Transverse colon (tissue), 4 donors: ENCODE measurements at regions not wholly inside any gene's neighbourhood (a gene's known extent, or its start where the extent isn't known, plus 50 kb on each side); places are given as distances from the start of the nearest gene placed in this dataset.

ENCODE experiments used
- DNase-seq: peaks from one replicate; pipeline ENCODE4 v3.0.0-alpha.2; 2019
- H3K27ac ChIP-seq, 4 donors: fragments of 200-600 bp; sonication (generic); 2 replicates each; pipeline ENCODE4 v1.5.1; 2016 to 2018; ENCODE audit warnings: inconsistent platforms in 4 of 4
- H3K27me3 ChIP-seq: fragments of 200-600 bp; sonication (generic); 2 replicates; pipeline ENCODE4 v1.5.1; 2017; ENCODE audit warnings: inconsistent platforms
- H3K36me3 ChIP-seq, 4 donors: fragments of 200-600 bp; sonication (generic); 2 replicates each; pipeline ENCODE4 v1.5.1; 2017 to 2019; ENCODE audit warnings: inconsistent platforms in 4 of 4
- H3K4me1 ChIP-seq, 4 donors: fragments of 200-600 bp; sonication (generic); 2 replicates each; pipeline ENCODE4 v1.5.1; 2017 to 2020; ENCODE audit warnings: inconsistent platforms in 4 of 4
- H3K4me3 ChIP-seq, 4 donors: fragments of 200-600 bp; sonication (generic); 1 replicate in 1 of 4; 2 replicates in 3 of 4; pipeline versions ENCODE4 v1.5.1 to v1.6.1; 2017 to 2019; ENCODE audit warnings: inconsistent platforms in 4 of 4
- H3K9me3 ChIP-seq, 2 donors: fragments of 200-600 bp; sonication (generic); 2 replicates each; pipeline ENCODE4 v1.5.1; 2017 to 2019; ENCODE audit warnings: inconsistent platforms in 2 of 2
- EP300 ChIP-seq: sonication (generic); formaldehyde crosslinking; IDR thresholded peaks from one replicate; pipeline ENCODE4 v1.6.1; 2017; ENCODE audit warnings: antibody characterized with exemption, low read depth
- POLR2A ChIP-seq: fragments of 450-650 bp; IDR thresholded peaks from one replicate; pipeline ENCODE4 v1.6.1; 2016; ENCODE audit warnings: antibody characterized with exemption, mild to moderate bottlenecking, moderate library complexity
- POLR2AphosphoS5 ChIP-seq, 3 donors: sonication (generic); formaldehyde crosslinking; IDR thresholded peaks; one replicate each; pipeline ENCODE4 v1.6.1; 2016; ENCODE audit warnings: antibody characterized with exemption in 3 of 3
- WGBS, 2 donors: methylation state at CpG; one replicate each; pipeline ENCODE4 v1.1.5; 2018; ENCODE audit warnings: low coverage in 1 of 2; 5-methylcytosine and 5-hydroxymethylcytosine counted together
- in situ Hi-C, 4 donors: fragments of 200-750 bp; cut with MboI; loops; one replicate each; pipeline versions ENCODE4 v1.15.0 to v1.15.1; 2017; ENCODE audit warnings: low sequenced_read_pairs in 3 of 4, low pct_ligation_motif_present in 1 of 4, low pct_unique_long_range_greater_than_20kb in 1 of 4
- intact Hi-C: fragments of 100-400 bp; cut with DNase I; formaldehyde crosslinking; loops from one replicate; pipeline ENCODE4 v1.15.1; 2023; ENCODE audit warnings: low total_unique reads
- TF ChIP-seq, protein P1 (sequence below), 5 experiments: fragments of 200-600 bp in 3 of 5; fragments of 450-650 bp in 2 of 5; sonication (generic) in 3 of 5; IDR thresholded peaks; 1 replicate in 2 of 5; 2 replicates in 3 of 5; pipeline ENCODE4 v1.5.1; 2016 to 2017; ENCODE audit warnings: antibody characterized with exemption in 5 of 5, inconsistent platforms in 3 of 5, mild to moderate bottlenecking in 2 of 5, moderate library complexity in 1 of 5

DNA sequence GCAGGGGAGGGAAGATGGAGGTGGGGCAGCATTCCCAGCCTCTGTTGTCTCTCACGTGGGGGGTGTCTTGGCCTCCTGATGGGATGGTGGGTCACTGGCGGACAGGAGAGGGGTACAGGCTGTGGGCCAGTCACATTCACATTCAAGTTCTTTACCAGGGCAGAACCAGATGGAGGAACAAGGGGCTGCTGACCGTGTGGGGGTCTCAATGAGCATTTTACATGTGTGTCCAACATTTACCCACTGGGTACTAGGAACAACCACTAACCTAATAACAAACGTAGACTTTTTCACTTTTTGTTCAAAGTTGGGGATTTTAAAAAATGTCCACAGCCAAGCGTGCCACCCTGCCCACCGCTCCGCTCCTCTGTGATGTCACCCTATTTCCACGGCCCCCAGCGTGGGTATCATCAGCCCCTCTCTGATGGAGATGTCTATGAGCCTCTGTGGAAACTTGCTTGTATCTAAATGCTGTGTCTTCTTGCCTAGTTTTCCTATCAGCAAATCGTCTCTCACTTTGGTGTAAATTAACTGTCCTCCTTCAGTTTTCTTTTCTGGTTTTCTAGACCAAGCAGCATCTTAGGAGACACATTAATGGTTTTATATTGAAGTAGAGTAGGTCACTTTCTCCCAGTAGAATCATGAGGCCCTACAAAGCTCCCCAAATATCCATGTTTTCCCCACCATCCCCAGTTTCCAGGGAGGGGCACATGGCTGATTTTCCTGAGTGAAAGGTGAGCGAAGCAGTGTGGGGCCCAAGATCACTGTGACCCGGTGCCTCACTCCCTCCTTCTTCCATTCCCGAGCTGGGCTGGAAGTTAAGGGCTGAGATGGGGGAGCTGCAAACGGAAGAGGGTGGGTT is 936.7 kb downstream of the BRD1 start:
- no peak for DNase-seq
- H3K36me3 ChIP-seq, result no peaks in the 10 kb centered on the region
- no peaks in the 10 kb centered on the region for H3K27me3 ChIP-seq
- in situ Hi-C loops, result no loop called here
- no peaks in the 10 kb centered on the region for H3K4me1 ChIP-seq
- H3K9me3 ChIP-seq, result no peaks in the 10 kb centered on the region
- H3K27ac ChIP-seq, result no peak overlapping the region
- intact Hi-C loops, result no loop called here
- TF ChIP-seq EP300, result no peak
- no peak for TF ChIP-seq POLR2A
- TF ChIP-seq POLR2AphosphoS5 (IDR thresholded peaks at IDR 0.05), result no peak
- TF ChIP-seq, protein P1, sequence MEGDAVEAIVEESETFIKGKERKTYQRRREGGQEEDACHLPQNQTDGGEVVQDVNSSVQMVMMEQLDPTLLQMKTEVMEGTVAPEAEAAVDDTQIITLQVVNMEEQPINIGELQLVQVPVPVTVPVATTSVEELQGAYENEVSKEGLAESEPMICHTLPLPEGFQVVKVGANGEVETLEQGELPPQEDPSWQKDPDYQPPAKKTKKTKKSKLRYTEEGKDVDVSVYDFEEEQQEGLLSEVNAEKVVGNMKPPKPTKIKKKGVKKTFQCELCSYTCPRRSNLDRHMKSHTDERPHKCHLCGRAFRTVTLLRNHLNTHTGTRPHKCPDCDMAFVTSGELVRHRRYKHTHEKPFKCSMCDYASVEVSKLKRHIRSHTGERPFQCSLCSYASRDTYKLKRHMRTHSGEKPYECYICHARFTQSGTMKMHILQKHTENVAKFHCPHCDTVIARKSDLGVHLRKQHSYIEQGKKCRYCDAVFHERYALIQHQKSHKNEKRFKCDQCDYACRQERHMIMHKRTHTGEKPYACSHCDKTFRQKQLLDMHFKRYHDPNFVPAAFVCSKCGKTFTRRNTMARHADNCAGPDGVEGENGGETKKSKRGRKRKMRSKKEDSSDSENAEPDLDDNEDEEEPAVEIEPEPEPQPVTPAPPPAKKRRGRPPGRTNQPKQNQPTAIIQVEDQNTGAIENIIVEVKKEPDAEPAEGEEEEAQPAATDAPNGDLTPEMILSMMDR (IDR thresholded peaks at IDR 0.05), result no peak
- WGBS, 2 donors, result 60 to 72% methylated on average over 3 to 14 of the region's 14 CpGs
- no peak overlapping the region for H3K4me3 ChIP-seq

DNA sequence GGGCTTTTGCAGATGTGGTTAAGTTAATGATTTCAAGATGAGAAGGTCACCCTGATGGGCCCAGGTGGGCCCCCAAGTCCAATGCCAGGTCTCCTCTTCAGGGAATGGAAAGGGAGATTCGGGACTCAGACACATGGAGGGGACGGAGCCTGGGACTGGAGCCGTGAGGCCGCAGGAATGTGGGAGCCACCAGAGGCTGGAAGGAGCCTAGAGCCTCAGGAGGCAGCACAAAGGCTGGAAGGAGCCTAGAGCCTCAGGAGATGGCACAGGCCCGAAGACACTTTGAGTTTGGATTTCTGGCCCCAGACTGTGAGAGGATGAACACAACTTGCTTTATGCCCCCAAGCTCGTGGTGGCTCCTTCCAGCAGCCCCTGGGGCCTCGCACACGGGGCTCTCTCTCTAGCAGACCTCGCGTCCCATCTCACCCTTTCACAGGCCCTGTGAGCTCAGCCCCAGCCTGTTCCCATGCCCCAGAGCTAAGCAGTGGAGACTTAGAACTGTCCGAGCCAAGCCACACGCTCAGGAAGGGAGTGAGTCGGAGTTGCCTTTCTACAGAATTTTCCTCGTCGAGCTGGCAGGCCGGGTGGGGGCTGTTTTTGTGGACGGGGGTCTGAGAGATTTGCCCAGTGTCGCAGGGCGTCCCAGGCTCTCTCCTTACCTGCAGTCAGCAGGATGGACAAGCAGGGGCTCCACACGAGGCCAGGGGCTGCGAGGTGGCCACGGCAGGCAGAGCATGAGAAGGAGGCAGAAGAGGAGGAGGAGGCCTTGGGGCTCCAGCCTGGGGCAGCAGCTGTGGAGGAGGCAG is 937.6 kb downstream of the BRD1 start:
- no peak overlapping the region for H3K27ac ChIP-seq
- no peak overlapping the region for H3K4me3 ChIP-seq
- DNase-seq, result no peak
- intact Hi-C loops, result no loop called here
- WGBS, 2 donors, result 35 to 73% methylated on average over 2 to 22 of the region's 22 CpGs
- H3K9me3 ChIP-seq, result no peaks in the 10 kb centered on the region
- no peaks in the 10 kb centered on the region for H3K4me1 ChIP-seq
- H3K36me3 ChIP-seq, result no peaks in the 10 kb centered on the region
- in situ Hi-C loops, result no loop called here
- no peaks in the 10 kb centered on the region for H3K27me3 ChIP-seq
- TF ChIP-seq EP300 (no peak), POLR2A (no peak), POLR2AphosphoS5 (IDR thresholded peaks at IDR 0.05) (no peak)
- TF ChIP-seq, protein P1 (IDR thresholded peaks at IDR 0.05), result no peak

DNA sequence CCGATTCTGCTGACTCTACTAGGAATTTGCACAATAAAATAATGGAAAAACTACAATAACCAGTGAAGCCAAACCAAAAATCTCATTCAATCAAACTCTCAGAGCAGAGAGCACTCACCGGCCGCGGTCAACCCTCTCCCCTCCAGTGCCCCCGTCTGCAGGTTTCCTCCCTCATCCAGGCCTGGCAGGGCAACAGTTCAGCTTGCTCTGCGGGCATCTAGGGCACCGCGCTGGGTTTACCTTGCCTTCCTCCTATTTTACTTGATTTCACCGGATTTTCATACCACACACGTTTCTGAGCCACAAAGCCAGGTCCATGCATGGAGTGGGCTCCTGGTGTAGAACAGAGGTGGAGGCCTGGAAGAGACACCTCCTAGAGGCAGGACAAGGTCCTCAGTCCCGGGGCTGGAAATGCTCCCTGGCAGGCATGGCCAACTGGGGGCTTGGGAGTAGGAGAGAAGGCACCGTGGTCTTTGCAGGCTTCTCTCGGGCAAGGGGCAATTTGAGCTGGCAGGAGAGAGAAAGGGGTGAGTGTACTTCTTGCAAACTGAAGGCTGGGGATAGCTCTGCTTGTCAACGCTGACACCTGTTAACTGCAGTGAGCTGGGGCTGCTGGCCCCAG is 938.4 kb downstream of the BRD1 start:
- Histone ChIP-seq H3K27me3 (no peaks in the 10 kb centered on the region), H3K36me3 (no peaks in the 10 kb centered on the region), H3K9me3 (no peaks in the 10 kb centered on the region), H3K27ac (no peak overlapping the region), H3K4me3 (no peak overlapping the region), H3K4me1 (no peaks in the 10 kb centered on the region)
- in situ Hi-C loops (no loop called here), intact Hi-C loops (no loop called here)
- TF ChIP-seq, protein P1 (IDR thresholded peaks at IDR 0.05), result no peak
- TF ChIP-seq POLR2AphosphoS5 (IDR thresholded peaks at IDR 0.05), result no peak
- TF ChIP-seq EP300, result no peak
- TF ChIP-seq POLR2A, result no peak
- 78 to 84% methylated on average over 6 to 14 of the region's 14 CpGs for WGBS, 2 donors
- no peak for DNase-seq
